Hepatocyte (in vitro differentiated cells): ENCODE measurements at regions not wholly inside any gene's neighbourhood (a gene's known extent, or its start where the extent isn't known, plus 50 kb on each side); places are given as distances from the start of the nearest gene placed in this dataset.

Experiments
- DNase-seq: peaks from one replicate; pipeline ENCODE4 v3.0.0-alpha.2; 2016; ENCODE audit warnings: low spot score
- H2AFZ ChIP-seq: fragments of 200-600 bp; sonication (generic); 2 replicates; pipeline ENCODE4 v1.6.0; 2016; ENCODE audit warnings: antibody characterized with exemption, mild to moderate bottlenecking
- H3K27ac ChIP-seq: fragments of 200-600 bp; sonication (generic); 2 replicates; pipeline ENCODE4 v1.5.1; 2016; ENCODE audit warnings: mild to moderate bottlenecking
- H3K27me3 ChIP-seq: fragments of 200-600 bp; sonication (generic); 2 replicates; pipeline ENCODE4 v1.6.1; 2016
- H3K36me3 ChIP-seq: fragments of 200-600 bp; sonication (generic); replicated peaks from 2 replicates; pipeline ENCODE4 v1.5.1; 2016; ENCODE audit warnings: low read depth; ENCODE audit not compliant: insufficient read depth
- H3K4me1 ChIP-seq: fragments of 200-600 bp; sonication (generic); 2 replicates; pipeline ENCODE4 v1.5.1; 2016; ENCODE audit warnings: mild to moderate bottlenecking, moderate library complexity; ENCODE audit not compliant: insufficient read depth
- H3K4me2 ChIP-seq: fragments of 200-600 bp; sonication (generic); 2 replicates; pipeline ENCODE4 v1.6.0; 2016
- H3K4me3 ChIP-seq: fragments of 200-600 bp; sonication (generic); 2 replicates; pipeline ENCODE4 v1.5.1; 2016; ENCODE audit warnings: mild to moderate bottlenecking
- H3K79me2 ChIP-seq: fragments of 200-600 bp; sonication (generic); 2 replicates; pipeline ENCODE4 v1.6.0; 2017; ENCODE audit warnings: mild to moderate bottlenecking
- H3K9me2 ChIP-seq: fragments of 200-600 bp; sonication (generic); replicated peaks from 2 replicates; pipeline ENCODE4 v1.6.0; 2017; ENCODE audit warnings: mild to moderate bottlenecking; ENCODE audit not compliant: insufficient read depth
- H3K9me3 ChIP-seq: fragments of 200-600 bp; sonication (generic); 2 replicates; pipeline ENCODE4 v1.5.1; 2016; ENCODE audit warnings: low read depth, mild to moderate bottlenecking
- H4K20me1 ChIP-seq: fragments of 200-600 bp; sonication (generic); 2 replicates; pipeline ENCODE4 v1.6.0; 2016; ENCODE audit warnings: mild to moderate bottlenecking; ENCODE audit not compliant: insufficient read depth, poor library complexity, severe bottlenecking
- CTCF ChIP-seq: fragments of 200-600 bp; sonication (generic); IDR thresholded peaks from 2 replicates; pipeline ENCODE4 v1.5.1; 2016; ENCODE audit warnings: antibody characterized with exemption, mild to moderate bottlenecking; ENCODE audit not compliant: poor library complexity
- EZH2 ChIP-seq: fragments of 200-600 bp; sonication (generic); IDR thresholded peaks from 2 replicates; pipeline ENCODE4 v1.6.1; 2016; ENCODE audit warnings: antibody characterized with exemption, mild to moderate bottlenecking, borderline replicate concordance
- EZH2phosphoT487 ChIP-seq: fragments of 200-600 bp; sonication (generic); IDR thresholded peaks from one replicate; pipeline ENCODE4 v1.6.1; 2018; ENCODE audit warnings: antibody characterized with exemption, mild to moderate bottlenecking, low read depth, moderate library complexity; ENCODE audit not compliant: unreplicated experiment, severe bottlenecking
- WGBS: methylation state at CpG from one replicate; pipeline ENCODE4 v1.1.6; 2016; ENCODE audit warnings: low lambda C conversion rate; ENCODE audit errors: missing lambda C conversion rate; 5-methylcytosine and 5-hydroxymethylcytosine counted together

GRCh38 chr22:47361247-47361646, 598.8 kb downstream of the TBC1D22A start:
- WGBS: 93% methylated on average over 3 of the region's 3 CpGs
- Histone ChIP-seq H3K9me3 (no peaks in the 10 kb centered on the region), H3K79me2 (no peaks in the 10 kb centered on the region), H4K20me1 (no peaks in the 10 kb centered on the region), H3K27ac (no peak overlapping the region), H3K4me1 (no peaks in the 10 kb centered on the region), H3K36me3 (no peaks in the 10 kb centered on the region), H3K4me3 (no peak overlapping the region), H2AFZ (no peak overlapping the region), H3K4me2 (no peak overlapping the region), H3K9me2 (no peaks in the 10 kb centered on the region), H3K27me3 (no peaks in the 10 kb centered on the region)
- no peak for TF ChIP-seq EZH2
- TF ChIP-seq CTCF: no peak
- no peak for TF ChIP-seq EZH2phosphoT487
- no peak for DNase-seq

GRCh38 chr22:47357493-47357892, 595.0 kb downstream of the TBC1D22A start:
- 89% methylated on average over 10 of the region's 10 CpGs for WGBS
- no peaks in the 10 kb centered on the region for H3K9me3 ChIP-seq
- no peaks in the 10 kb centered on the region for H3K36me3 ChIP-seq

GRCh38 chr22:47357086-47357485, 594.6 kb downstream of the TBC1D22A start:
- no peaks in the 10 kb centered on the region for H3K4me1 ChIP-seq
- no peaks in the 10 kb centered on the region for H3K79me2 ChIP-seq
- 84% methylated on average over 7 of the region's 7 CpGs for WGBS
- H2AFZ ChIP-seq: no peak overlapping the region
- H3K9me3 ChIP-seq: no peaks in the 10 kb centered on the region
- no peak overlapping the region for H3K27ac ChIP-seq
- no peaks in the 10 kb centered on the region for H4K20me1 ChIP-seq
- no peaks in the 10 kb centered on the region for H3K27me3 ChIP-seq
- no peaks in the 10 kb centered on the region for H3K36me3 ChIP-seq
- H3K4me2 ChIP-seq: no peak overlapping the region
- H3K9me2 ChIP-seq: no peaks in the 10 kb centered on the region
- DNase-seq: no peak
- no peak overlapping the region for H3K4me3 ChIP-seq
- no peak for TF ChIP-seq EZH2
- TF ChIP-seq CTCF: no peak
- TF ChIP-seq EZH2phosphoT487: no peak

More at GRCh38 chr22:47357493-47357892, 595.0 kb downstream of the TBC1D22A start:
- no peak overlapping the region for H3K4me3 ChIP-seq
- no peaks in the 10 kb centered on the region for H3K27me3 ChIP-seq
- no peak overlapping the region for H3K4me2 ChIP-seq
- H3K9me2 ChIP-seq: no peaks in the 10 kb centered on the region
- H4K20me1 ChIP-seq: no peaks in the 10 kb centered on the region
- no peak for TF ChIP-seq CTCF
- TF ChIP-seq EZH2: no peak
- no peak for TF ChIP-seq EZH2phosphoT487
- no peak overlapping the region for H3K27ac ChIP-seq
- no peaks in the 10 kb centered on the region for H3K4me1 ChIP-seq
- no peaks in the 10 kb centered on the region for H3K79me2 ChIP-seq
- no peak overlapping the region for H2AFZ ChIP-seq
- DNase-seq: no peak

GRCh38 chr22:47356511-47357011, 594.1 kb downstream of the TBC1D22A start:
- no peak for DNase-seq
- H3K4me1 ChIP-seq: no peaks in the 10 kb centered on the region
- no peaks in the 10 kb centered on the region for H3K9me2 ChIP-seq
- no peak overlapping the region for H3K4me3 ChIP-seq
- TF ChIP-seq CTCF: no peak
- no peak for TF ChIP-seq EZH2
- no peak for TF ChIP-seq EZH2phosphoT487
- 52% methylated on average over 5 of the region's 5 CpGs for WGBS
- H3K36me3 ChIP-seq: no peaks in the 10 kb centered on the region
- H3K4me2 ChIP-seq: no peak overlapping the region
- no peaks in the 10 kb centered on the region for H4K20me1 ChIP-seq
- H3K27me3 ChIP-seq: no peaks in the 10 kb centered on the region
- H3K9me3 ChIP-seq: no peaks in the 10 kb centered on the region
- H3K79me2 ChIP-seq: no peaks in the 10 kb centered on the region
- no peak overlapping the region for H3K27ac ChIP-seq
- H2AFZ ChIP-seq: no peak overlapping the region
